H9 (cell line): ENCODE measurements at regions not wholly inside any gene's neighbourhood (a gene's known extent, or its start where the extent isn't known, plus 50 kb on each side); places are given as distances from the start of the nearest gene placed in this dataset.

Source experiments
- DNase-seq: peaks from one replicate; pipeline ENCODE4 v3.0.0-alpha.2; 2017
- H2AFZ ChIP-seq: one replicate; pipeline ENCODE4 v1.6.1; 2013; ENCODE audit warnings: mild to moderate bottlenecking, low read length, control low read depth, moderate library complexity
- H2AK5ac ChIP-seq: 2 replicates; pipeline ENCODE4 v1.6.1; 2013; ENCODE audit warnings: low read length, control low read depth, mixed read lengths; ENCODE audit not compliant: insufficient read length
- H2BK120ac ChIP-seq: one replicate; pipeline ENCODE4 v1.6.1; 2013; ENCODE audit warnings: low read depth, mild to moderate bottlenecking, low read length, control low read depth, inconsistent platforms; ENCODE audit not compliant: poor library complexity, severe bottlenecking
- H2BK12ac ChIP-seq: 2 replicates; pipeline ENCODE4 v1.6.1; 2013; ENCODE audit warnings: low read length, control low read depth, mixed read lengths, low read depth; ENCODE audit not compliant: insufficient read length
- H2BK15ac ChIP-seq: 2 replicates; pipeline ENCODE4 v1.6.1; 2013; ENCODE audit warnings: low read depth, low read length, control low read depth
- H2BK20ac ChIP-seq: one replicate; pipeline ENCODE4 v1.6.1; 2013; ENCODE audit warnings: low read depth, mild to moderate bottlenecking, low read length, control low read depth, inconsistent platforms; ENCODE audit not compliant: poor library complexity, severe bottlenecking
- H2BK5ac ChIP-seq: 2 replicates; pipeline ENCODE4 v1.6.1; 2013; ENCODE audit warnings: low read length, control low read depth, mixed read lengths; ENCODE audit not compliant: insufficient read length
- H3K14ac ChIP-seq: 2 replicates; pipeline ENCODE4 v1.6.1; 2013; ENCODE audit warnings: low read length, control low read depth; ENCODE audit not compliant: insufficient read depth
- H3K18ac ChIP-seq: 2 replicates; pipeline ENCODE4 v1.6.1; 2013; ENCODE audit warnings: low read depth, mild to moderate bottlenecking, mixed read lengths, low read length, control low read depth; ENCODE audit not compliant: insufficient read length
- H3K23ac ChIP-seq: 2 replicates; pipeline ENCODE4 v1.6.1; 2013; ENCODE audit warnings: low read length, control low read depth, mixed read lengths, low read depth; ENCODE audit not compliant: insufficient read length
- H3K23me2 ChIP-seq: 2 replicates; pipeline ENCODE4 v1.6.1; 2013; ENCODE audit warnings: low read depth, mild to moderate bottlenecking, mixed read lengths, low read length, control low read depth; ENCODE audit not compliant: insufficient read length, poor library complexity, severe bottlenecking
- H3K27ac ChIP-seq: 2 replicates; pipeline ENCODE4 v1.5.1; 2013; ENCODE audit warnings: low read length, control low read depth, mixed read lengths, low read depth; ENCODE audit not compliant: insufficient read length
- H3K27me3 ChIP-seq: 2 replicates; pipeline ENCODE4 v1.6.1; 2013; ENCODE audit warnings: low read length, control low read depth, inconsistent platforms; ENCODE audit not compliant: insufficient read depth
- H3K4ac ChIP-seq: 2 replicates; pipeline ENCODE4 v1.6.1; 2013; ENCODE audit warnings: low read depth, mild to moderate bottlenecking, control low read depth, inconsistent platforms, low read length, moderate library complexity
- H3K4me1 ChIP-seq: 2 replicates; pipeline ENCODE4 v1.6.1; 2013; ENCODE audit warnings: low read length, control low read depth, inconsistent platforms; ENCODE audit not compliant: insufficient read depth
- H3K4me2 ChIP-seq: 2 replicates; pipeline ENCODE4 v1.6.1; 2013; ENCODE audit warnings: low read length, control low read depth, mixed read lengths; ENCODE audit not compliant: insufficient read length, insufficient read depth
- H3K56ac ChIP-seq: 2 replicates; pipeline ENCODE4 v1.6.1; 2013; ENCODE audit warnings: low read depth, mild to moderate bottlenecking, mixed read lengths, low read length, control low read depth; ENCODE audit not compliant: insufficient read length
- H3K79me1 ChIP-seq: 2 replicates; pipeline ENCODE4 v1.6.1; 2013; ENCODE audit warnings: low read depth, mild to moderate bottlenecking, moderate library complexity, low read length, control low read depth, inconsistent platforms; ENCODE audit not compliant: insufficient read depth, poor library complexity, severe bottlenecking
- H3K79me2 ChIP-seq: 2 replicates; pipeline ENCODE4 v1.6.1; 2013; ENCODE audit warnings: low read length, control low read depth, inconsistent platforms; ENCODE audit not compliant: insufficient read depth
- H3K9ac ChIP-seq: 2 replicates; pipeline ENCODE4 v1.6.1; 2013; ENCODE audit warnings: low read length, control low read depth, mixed read lengths; ENCODE audit not compliant: insufficient read length; ENCODE audit errors: extremely low read depth
- H3K9me3 ChIP-seq: one replicate; pipeline ENCODE4 v1.6.1; 2013; ENCODE audit warnings: low read depth, low read length, inconsistent platforms; ENCODE audit not compliant: control insufficient read depth
- H3T11ph ChIP-seq: one replicate; pipeline ENCODE4 v1.6.1; 2013; ENCODE audit warnings: mild to moderate bottlenecking, low read length, control low read depth, inconsistent platforms
- H4K20me1 ChIP-seq: one replicate; pipeline ENCODE4 v1.6.1; 2013; ENCODE audit not compliant: control insufficient read depth, insufficient read length, insufficient read depth
- H4K5ac ChIP-seq: 2 replicates; pipeline ENCODE4 v1.6.1; 2013; ENCODE audit warnings: low read depth, mild to moderate bottlenecking, mixed read lengths, low read length, control low read depth; ENCODE audit not compliant: insufficient read length
- H4K8ac ChIP-seq: replicated peaks from 2 replicates; pipeline ENCODE4 v1.6.1; 2013; ENCODE audit warnings: low read length, control low read depth, mixed read lengths, low read depth; ENCODE audit not compliant: insufficient read length
- H4K91ac ChIP-seq: 2 replicates; pipeline ENCODE4 v1.6.1; 2013; ENCODE audit warnings: low read depth, mild to moderate bottlenecking, moderate library complexity, mixed read lengths, low read length, control low read depth; ENCODE audit not compliant: insufficient read length
- H3K27ac Mint-ChIP-seq, 3 experiments: 2 replicates in 2 of 3; 3 replicates in 1 of 3; pipeline ENCODE4 v1.8.0; 2020 to 2021; ENCODE audit warnings: mixed read lengths in 3 of 3, mild to moderate bottlenecking in 1 of 3, moderate library complexity in 1 of 3
- H3K27me3 Mint-ChIP-seq: 2 replicates; pipeline ENCODE4 v1.8.0; 2021; ENCODE audit warnings: low read depth, mild to moderate bottlenecking, moderate library complexity, mixed read lengths
- H3K36me3 Mint-ChIP-seq, 3 experiments: 2 replicates in 2 of 3; 3 replicates in 1 of 3; pipeline ENCODE4 v1.8.0; 2020 to 2021; ENCODE audit warnings: low read depth in 3 of 3, mixed read lengths in 3 of 3; ENCODE audit not compliant: insufficient read depth in 1 of 3
- H3K4me1 Mint-ChIP-seq, 2 experiments: 2 replicates each; pipeline ENCODE4 v1.8.0; 2020; ENCODE audit warnings: mixed read lengths in 2 of 2
- H3K4me3 Mint-ChIP-seq, 2 experiments: 2 replicates in 1 of 2; 3 replicates in 1 of 2; pipeline ENCODE4 v1.8.0; 2020 to 2021; ENCODE audit warnings: mild to moderate bottlenecking in 2 of 2, mixed read lengths in 2 of 2, moderate library complexity in 1 of 2
- H3K9me3 Mint-ChIP-seq, 2 experiments: 2 replicates in 1 of 2; 3 replicates in 1 of 2; pipeline ENCODE4 v1.8.0; 2020; ENCODE audit warnings: mild to moderate bottlenecking in 2 of 2, mixed read lengths in 2 of 2, moderate library complexity in 1 of 2
- CTCF ChIP-seq: fragments of 200-600 bp; sonication (generic); conservative IDR thresholded peaks from 3 replicates; pipeline ENCODE4 v1.8.0; 2021; ENCODE audit warnings: antibody characterized with exemption, mild to moderate bottlenecking
- WGBS: extraction: QIAGEN DNeasy Blood & Tissue Kit; methylation state at CpG from one replicate; pipeline ENCODE4 v1.1.7; 2013; ENCODE audit warnings: missing lambda C conversion rate, low lambda C conversion rate, mixed read lengths; ENCODE audit not compliant: insufficient read length; ENCODE audit errors: extremely low coverage; 5-methylcytosine and 5-hydroxymethylcytosine counted together

GRCh38 chr5:86865256-86865785 lies 247.6 kb downstream of the COX7C start:
- H2BK15ac ChIP-seq, result no peak overlapping the region
- no peak overlapping the region for H2BK20ac ChIP-seq
- no peak overlapping the region for H3K14ac ChIP-seq
- peaks cover 3% of the 10 kb centered on the region; the same call in 1 of the 2 replicates for H3K4me1 ChIP-seq
- H3K4me2 ChIP-seq, result no peak overlapping the region
- no peak overlapping the region for H2AK5ac ChIP-seq
- WGBS, result no CpG with 5 or more reads among the region's 2 CpGs
- no peak overlapping the region for H2BK5ac ChIP-seq
- H4K8ac ChIP-seq, result no peak overlapping the region
- H3K27ac ChIP-seq, result no peak overlapping the region
- no peak overlapping the region for H3K18ac ChIP-seq
- H3K23ac ChIP-seq, result no peak overlapping the region
- H4K20me1 ChIP-seq, result no peaks in the 10 kb centered on the region
- Mint-ChIP-seq H3K27me3 (no peaks in the 10 kb centered on the region), H3K4me3 (no peak overlapping the region), H3K27ac (no peak overlapping the region), H3K36me3 (no peaks in the 10 kb centered on the region), H3K9me3 (no peaks in the 10 kb centered on the region; a peak in 1 of 5 replicates), H3K4me1 (peaks cover 15 to 17% of the 10 kb centered on the region in 2 experiments)
- no peak overlapping the region for H3K9ac ChIP-seq
- H3T11ph ChIP-seq, result no peak overlapping the region
- no peaks in the 10 kb centered on the region for H3K27me3 ChIP-seq
- TF ChIP-seq CTCF, result no peak
- H2BK12ac ChIP-seq, result no peak overlapping the region
- no peak overlapping the region for H2AFZ ChIP-seq
- no peaks in the 10 kb centered on the region for H3K9me3 ChIP-seq
- no peak for DNase-seq
- no peak overlapping the region for H2BK120ac ChIP-seq
- no peaks in the 10 kb centered on the region for H3K79me2 ChIP-seq
- no peaks in the 10 kb centered on the region for H3K23me2 ChIP-seq
- H3K56ac ChIP-seq, result no peak overlapping the region
- H4K5ac ChIP-seq, result no peak overlapping the region
- H3K79me1 ChIP-seq, result no peaks in the 10 kb centered on the region
- H4K91ac ChIP-seq, result no peak overlapping the region
- no peak overlapping the region for H3K4ac ChIP-seq
